Ovary (tissue), 7 donors: ENCODE measurements at regions not wholly inside any gene's neighbourhood (a gene's known extent, or its start where the extent isn't known, plus 50 kb on each side); places are given as distances from the start of the nearest gene placed in this dataset.

Experiments
- DNase-seq, 5 donors: peaks; one replicate each; pipeline ENCODE4 v3.0.0-alpha.2; 2019 to 2020
- H3K27ac ChIP-seq, 2 donors: fragments of 200-600 bp; one replicate each; pipeline versions ENCODE4 v1.5.1 to v1.8.0; 2019 to 2022
- H3K27me3 ChIP-seq: fragments of 200-600 bp; one replicate; pipeline ENCODE4 v1.8.0; 2022
- H3K36me3 ChIP-seq: fragments of 200-600 bp; sonication (generic); one replicate; pipeline ENCODE4 v1.5.1; 2019
- H3K4me1 ChIP-seq: one replicate; pipeline ENCODE4 v1.8.1; 2013; ENCODE audit warnings: mild to moderate bottlenecking, moderate library complexity; ENCODE audit not compliant: insufficient read depth
- H3K4me3 ChIP-seq: fragments of 200-600 bp; sonication (generic); one replicate; pipeline ENCODE4 v1.5.1; 2017
- H3K9me3 ChIP-seq, 2 donors: fragments of 200-600 bp in 1 of 2; sonication (generic) in 1 of 2; one replicate each; pipeline versions ENCODE4 v1.5.1 to v1.8.1; 2013 to 2019; ENCODE audit warnings: mild to moderate bottlenecking in 1 of 2, moderate library complexity in 1 of 2
- EP300 ChIP-seq: sonication (generic); formaldehyde crosslinking; IDR thresholded peaks from one replicate; pipeline ENCODE4 v1.6.1; 2017; ENCODE audit warnings: antibody characterized with exemption
- POLR2A ChIP-seq: fragments of 450-650 bp; IDR thresholded peaks from one replicate; pipeline ENCODE4 v1.6.1; 2017; ENCODE audit warnings: antibody characterized with exemption, mild to moderate bottlenecking, moderate library complexity
- WGBS, 3 donors: extraction: QIAGEN DNeasy Blood & Tissue Kit in 1 of 3; methylation state at CpG; one replicate each; pipeline versions ENCODE4 v1.1.5 to v1.1.7; 2013 to 2017; 5-methylcytosine and 5-hydroxymethylcytosine counted together
- intact Hi-C, 4 donors: fragments of 100-400 bp; cut with DNase I; formaldehyde crosslinking; loops; one replicate each; pipeline versions ENCODE4 v1.11.0 to v1.15.1; 2022 to 2023
- TF ChIP-seq, protein P1 (sequence below), 3 donors: fragments of 450-650 bp in 2 of 3; fragments of 200-600 bp in 1 of 3; IDR thresholded peaks; one replicate each; pipeline versions ENCODE4 v1.5.1 to v1.8.0; 2016 to 2022; ENCODE audit warnings: antibody characterized with exemption in 3 of 3, mild to moderate bottlenecking in 1 of 3
- donor health status: DM: no; HTN: no; CAD: no; lungs with moderate emphysema.
- donor health status: DM: no; HTN: no; CAD: no.
- donor health status: Bipolar disorder and iron deficiency.
- donor health status: DM: no; HTN: no; CAD: no.
- donor health status: DM: yes; HTN: yes; CAD: no.

DNA sequence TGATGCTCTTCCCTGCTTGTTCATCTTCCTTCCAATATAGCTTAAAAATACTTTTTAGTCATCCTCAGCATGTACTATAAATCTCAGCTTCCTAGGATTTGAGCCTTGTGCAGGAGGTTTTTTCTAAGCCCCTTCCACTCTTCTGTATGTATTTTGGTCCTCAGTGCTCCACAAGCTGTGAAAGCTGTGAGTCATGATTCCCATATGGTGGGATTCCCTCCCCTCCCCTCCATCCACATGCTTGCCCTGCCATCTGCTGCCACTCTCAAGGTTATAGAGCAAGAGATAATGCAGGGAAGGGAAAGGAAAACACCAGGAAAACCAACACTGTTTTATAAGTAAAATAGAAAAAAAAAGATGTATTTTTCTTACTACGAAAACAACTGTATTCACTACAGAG lies 58.5 kb upstream of the AP1S2 start:
- TF ChIP-seq POLR2A (no peak), EP300 (no peak)
- TF ChIP-seq, protein P1, sequence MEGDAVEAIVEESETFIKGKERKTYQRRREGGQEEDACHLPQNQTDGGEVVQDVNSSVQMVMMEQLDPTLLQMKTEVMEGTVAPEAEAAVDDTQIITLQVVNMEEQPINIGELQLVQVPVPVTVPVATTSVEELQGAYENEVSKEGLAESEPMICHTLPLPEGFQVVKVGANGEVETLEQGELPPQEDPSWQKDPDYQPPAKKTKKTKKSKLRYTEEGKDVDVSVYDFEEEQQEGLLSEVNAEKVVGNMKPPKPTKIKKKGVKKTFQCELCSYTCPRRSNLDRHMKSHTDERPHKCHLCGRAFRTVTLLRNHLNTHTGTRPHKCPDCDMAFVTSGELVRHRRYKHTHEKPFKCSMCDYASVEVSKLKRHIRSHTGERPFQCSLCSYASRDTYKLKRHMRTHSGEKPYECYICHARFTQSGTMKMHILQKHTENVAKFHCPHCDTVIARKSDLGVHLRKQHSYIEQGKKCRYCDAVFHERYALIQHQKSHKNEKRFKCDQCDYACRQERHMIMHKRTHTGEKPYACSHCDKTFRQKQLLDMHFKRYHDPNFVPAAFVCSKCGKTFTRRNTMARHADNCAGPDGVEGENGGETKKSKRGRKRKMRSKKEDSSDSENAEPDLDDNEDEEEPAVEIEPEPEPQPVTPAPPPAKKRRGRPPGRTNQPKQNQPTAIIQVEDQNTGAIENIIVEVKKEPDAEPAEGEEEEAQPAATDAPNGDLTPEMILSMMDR (IDR thresholded peaks at IDR 0.05): no peak
- Histone ChIP-seq H3K9me3 (no peaks in the 10 kb centered on the region), H3K4me1 (no peaks in the 10 kb centered on the region), H3K27me3 (no peaks in the 10 kb centered on the region), H3K27ac (no peak overlapping the region), H3K4me3 (no peak overlapping the region), H3K36me3 (no peaks in the 10 kb centered on the region)
- DNase-seq: no peak
- intact Hi-C loops: no loop called here
- 42 to 71% (median 57%) methylated on average over 1 of the region's 1 CpG for WGBS, 3 donors

DNA sequence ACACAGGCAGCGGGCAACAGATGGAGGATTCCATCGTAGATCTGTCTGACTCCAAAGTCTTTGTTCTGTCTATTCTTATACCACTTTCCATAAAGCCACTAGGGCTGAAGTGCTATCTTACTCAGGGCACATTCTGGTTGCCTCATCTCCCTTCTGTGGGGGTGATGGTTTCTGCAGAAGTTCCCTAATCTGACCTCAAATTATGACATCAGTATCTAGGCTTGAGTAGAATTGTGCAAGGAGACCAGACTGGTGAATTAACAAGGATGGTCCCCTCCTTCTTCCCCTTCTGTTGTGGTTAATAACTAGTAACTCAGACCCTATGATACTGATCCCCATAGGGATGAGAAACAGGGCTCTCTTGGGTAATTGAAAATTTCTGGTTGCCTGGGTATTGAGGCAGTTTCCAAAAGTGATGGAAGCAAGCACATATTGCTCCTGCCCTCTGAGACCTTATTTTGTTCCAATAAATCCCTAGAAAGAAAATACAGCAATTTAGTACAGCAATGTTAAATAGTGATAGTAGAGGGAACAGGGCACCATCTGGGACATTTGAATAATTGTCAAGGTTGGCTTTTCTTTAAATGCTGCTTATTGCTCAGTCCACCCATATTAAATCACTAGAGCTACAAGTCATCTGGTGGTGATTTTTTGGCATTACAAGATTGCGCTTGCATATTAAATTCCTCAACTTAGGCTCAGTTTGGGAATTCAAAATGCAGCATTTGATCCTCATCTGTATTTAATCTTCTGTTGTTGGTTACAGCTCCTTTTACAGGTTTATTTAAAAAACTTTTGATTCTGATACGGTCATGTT lies 57.3 kb upstream of the AP1S2 start:
- Histone ChIP-seq H3K36me3 (no peaks in the 10 kb centered on the region), H3K27ac (no peak overlapping the region), H3K4me3 (no peak overlapping the region), H3K9me3 (no peaks in the 10 kb centered on the region), H3K4me1 (no peaks in the 10 kb centered on the region), H3K27me3 (no peaks in the 10 kb centered on the region)
- WGBS, 3 donors: 88 to 92% (median 91%) methylated on average over 4 of the region's 4 CpGs
- intact Hi-C loops: no loop called here
- DNase-seq: no peak
- no peak for TF ChIP-seq POLR2A
- TF ChIP-seq, protein P1 (IDR thresholded peaks at IDR 0.05): no peak
- no peak for TF ChIP-seq EP300

DNA sequence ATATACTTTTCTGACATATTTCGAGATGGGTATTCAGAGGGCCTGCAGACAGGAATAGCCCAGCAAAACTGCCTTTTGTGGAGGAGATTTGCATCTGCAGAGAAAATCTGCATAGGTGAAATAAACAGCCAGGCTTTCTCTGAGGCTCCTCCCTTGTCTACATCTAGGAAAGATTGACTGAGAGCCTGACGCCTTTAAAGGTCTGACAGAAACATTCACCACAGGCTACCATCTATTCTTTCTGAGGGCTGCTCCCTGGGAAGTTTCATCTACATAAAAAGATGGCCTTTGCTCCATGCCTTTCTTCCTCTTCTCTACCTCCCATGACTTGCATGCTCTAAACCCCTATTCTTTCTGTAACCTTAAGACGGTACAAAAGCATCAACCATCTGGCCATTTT lies 55.0 kb upstream of the AP1S2 start:
- Histone ChIP-seq H3K4me1 (peaks cover 2% of the 10 kb centered on the region), H3K27me3 (no peaks in the 10 kb centered on the region), H3K36me3 (no peaks in the 10 kb centered on the region), H3K9me3 (no peaks in the 10 kb centered on the region), H3K4me3 (no peak overlapping the region), H3K27ac (no peak overlapping the region)
- TF ChIP-seq, protein P1 (IDR thresholded peaks at IDR 0.05): no peak
- TF ChIP-seq POLR2A (no peak), EP300 (no peak)
- intact Hi-C loops: no loop called here
- WGBS, 3 donors: 55 to 63% (median 56%) methylated on average over 3 of the region's 3 CpGs
- no peak for DNase-seq

DNA sequence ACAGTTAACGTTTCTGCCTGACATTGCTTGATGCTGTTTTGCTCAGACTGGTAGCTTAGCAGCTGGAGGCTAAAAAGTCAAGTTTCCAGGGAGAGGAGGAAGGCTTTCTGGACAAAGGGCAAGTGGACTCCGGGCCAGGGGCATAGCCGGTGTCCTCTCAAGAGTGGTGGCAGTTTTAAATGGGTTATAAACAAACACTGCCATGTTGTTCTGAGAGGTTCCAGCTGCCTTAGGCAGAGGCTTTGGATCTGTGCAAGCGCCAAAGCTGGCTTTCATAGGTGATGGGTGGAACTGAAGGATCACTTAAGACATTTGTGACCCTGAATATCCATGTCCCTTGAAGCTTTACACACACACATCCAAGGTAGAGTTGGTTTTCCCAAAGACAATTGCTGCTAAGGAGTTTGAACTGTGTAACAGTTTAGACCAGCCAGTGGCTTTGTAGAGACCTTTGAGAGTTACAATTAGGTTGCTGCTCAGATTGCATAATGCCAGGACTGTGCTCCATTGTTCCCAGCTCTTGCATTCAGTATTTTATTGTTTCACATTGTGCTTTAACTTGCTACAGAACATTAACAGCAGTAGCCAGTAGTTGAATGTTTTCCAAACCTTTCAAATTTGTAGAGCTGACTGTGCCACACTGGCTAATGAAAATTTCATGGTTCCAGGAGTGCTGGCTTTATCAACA lies 54.1 kb upstream of the AP1S2 start:
- 44 to 58% (median 53%) methylated on average over 4 of the region's 4 CpGs for whole genome bisulfite sequencing, 3 donors
- H3K4me3 ChIP-seq: no peak overlapping the region
- no peak for DNase-seq
- no peaks in the 10 kb centered on the region for H3K27me3 ChIP-seq
- intact Hi-C loops: no loop called here
- H3K36me3 ChIP-seq: no peaks in the 10 kb centered on the region
- no peaks in the 10 kb centered on the region for H3K9me3 ChIP-seq
- peaks cover 2% of the 10 kb centered on the region for H3K4me1 ChIP-seq
- TF ChIP-seq POLR2A: no peak
- TF ChIP-seq EP300: no peak
- H3K27ac ChIP-seq: no peak overlapping the region
